Lung (tissue), 11 donors: ENCODE measurements at regions not wholly inside any gene's neighbourhood (a gene's known extent, or its start where the extent isn't known, plus 50 kb on each side); places are given as distances from the start of the nearest gene placed in this dataset.

Experiments used
- ATAC-seq: fragments of 200-7000 bp; cut with Tn5 transposase; one replicate; pipeline ENCODE4 v1.9.1; 2020; ENCODE audit warnings: moderate number of reproducible peaks; ENCODE audit not compliant: insufficient read depth, low FRiP score
- DNase-seq, 3 donors: peaks; one replicate each; pipeline ENCODE4 v3.0.0-alpha.2; 2013 to 2017
- H3K27ac ChIP-seq, 2 donors: one replicate each; pipeline ENCODE4 v1.5.1; 2013; ENCODE audit warnings: mild to moderate bottlenecking in 2 of 2, moderate library complexity in 2 of 2, control low read depth in 1 of 2, inconsistent platforms in 1 of 2, low read depth in 1 of 2, low read length in 1 of 2
- H3K27me3 ChIP-seq, 3 donors: one replicate each; pipeline ENCODE4 v1.5.1; 2013; ENCODE audit warnings: low read length in 2 of 3; ENCODE audit not compliant: control insufficient read depth in 3 of 3, insufficient read depth in 3 of 3
- H3K36me3 ChIP-seq, 4 donors: one replicate each; pipeline ENCODE4 v1.5.1; 2013; ENCODE audit warnings: low read length in 4 of 4, mild to moderate bottlenecking in 1 of 4, moderate library complexity in 1 of 4; ENCODE audit not compliant: control insufficient read depth in 4 of 4, insufficient read depth in 4 of 4
- H3K4me1 ChIP-seq, 5 donors: one replicate each; pipeline ENCODE4 v1.5.1; 2013; ENCODE audit warnings: low read length in 5 of 5, mild to moderate bottlenecking in 2 of 5, moderate library complexity in 1 of 5; ENCODE audit not compliant: control insufficient read depth in 5 of 5, insufficient read depth in 5 of 5
- H3K4me3 ChIP-seq: one replicate; pipeline ENCODE4 v1.5.1; 2013; ENCODE audit warnings: mild to moderate bottlenecking, control low read depth, moderate library complexity
- H3K9ac ChIP-seq, 2 donors: one replicate each; pipeline ENCODE4 v1.5.1; 2013; ENCODE audit warnings: low read length in 2 of 2, control low read depth in 1 of 2; ENCODE audit not compliant: insufficient read depth in 1 of 2
- H3K9me3 ChIP-seq, 4 donors: one replicate each; pipeline ENCODE4 v1.5.1; 2013; ENCODE audit warnings: low read length in 3 of 4, mild to moderate bottlenecking in 1 of 4, moderate library complexity in 1 of 4; ENCODE audit not compliant: control insufficient read depth in 4 of 4, insufficient read depth in 3 of 4
- CTCF ChIP-seq: IDR thresholded peaks from 2 replicates; pipeline ENCODE4 v1.5.1; 2012; ENCODE audit warnings: mild to moderate bottlenecking; ENCODE audit errors: control extremely low read depth, extremely low read depth
- WGBS, 2 donors: extraction: QIAGEN DNeasy Blood & Tissue Kit; methylation state at CpG; one replicate each; pipeline ENCODE4 v1.1.7; 2013; 5-methylcytosine and 5-hydroxymethylcytosine counted together
- donor health status: control.
- donor health status: control.
- donor health status: Bipolar disorder and iron deficiency.
- donor health status: healthy.
- donor health status: DM: yes; HTN: yes; CAD: no.

- DNase-seq = no peak
- WGBS, 2 donors = 88 to 91% methylated on average over 29 of the region's 29 CpGs
- TF ChIP-seq CTCF = no peak
Measured at GRCh38 chr5:2175842-2176404, 293.2 kb upstream of the IRX4 start.

GRCh38 chr5:2175041-2175440 is 292.3 kb upstream of the IRX4 start:
- Histone ChIP-seq H3K4me3 (no peak overlapping the region), H3K9me3 (no peaks in the 10 kb centered on the region), H3K27me3 (peaks cover 0 to 9% (median 8%) of the 10 kb centered on the region in 3 donors), H3K9ac (no peak overlapping the region), H3K27ac (no peak overlapping the region), H3K4me1 (peaks cover 0 to 19% (median 3%) of the 10 kb centered on the region in 5 donors), H3K36me3 (no peaks in the 10 kb centered on the region)
- DNase-seq (no peak), ATAC-seq (no peak)
- TF ChIP-seq CTCF = no peak
- 86 to 88% methylated on average over 14 of the region's 14 CpGs for WGBS, 2 donors

More at GRCh38 chr5:2175842-2176404, 293.2 kb upstream of the IRX4 start:
- H3K27ac ChIP-seq = no peak overlapping the region
- ATAC-seq = no peak
- H3K4me1 ChIP-seq = peaks cover 0 to 15% (median 0%) of the 10 kb centered on the region in 5 donors
- H3K4me3 ChIP-seq = no peak overlapping the region
- no peak overlapping the region for H3K9ac ChIP-seq
- no peaks in the 10 kb centered on the region for H3K9me3 ChIP-seq
- no peaks in the 10 kb centered on the region for H3K36me3 ChIP-seq
- peaks cover 0 to 7% (median 5%) of the 10 kb centered on the region in 3 donors for H3K27me3 ChIP-seq

DNA sequence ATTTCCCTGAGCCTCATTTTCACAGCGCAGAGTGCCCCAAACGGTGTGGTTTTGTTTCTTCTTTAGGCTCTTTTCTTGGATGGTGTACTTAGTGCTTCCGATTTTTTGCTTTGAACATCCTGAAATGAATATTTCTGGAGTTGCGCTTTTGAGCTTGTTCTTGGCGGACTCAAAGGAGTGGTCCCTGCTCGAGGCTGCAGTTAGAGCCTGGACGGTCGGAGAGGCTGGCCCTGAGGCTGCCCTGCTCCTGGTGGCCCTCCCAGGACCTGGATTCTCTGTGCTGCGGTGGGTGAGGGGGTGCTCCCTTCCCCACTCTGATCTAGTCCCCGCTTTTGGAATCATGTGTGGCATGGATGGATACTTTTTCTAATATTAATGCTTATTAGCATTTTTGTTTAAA is 291.8 kb upstream of the IRX4 start:
- Histone ChIP-seq H3K27me3 (peaks cover under 1 to 11% (median 9%) of the 10 kb centered on the region in 3 donors), H3K9ac (no peak overlapping the region), H3K36me3 (no peaks in the 10 kb centered on the region), H3K4me3 (no peak overlapping the region), H3K4me1 (peaks cover 0 to 19% (median 3%) of the 10 kb centered on the region in 5 donors), H3K9me3 (no peaks in the 10 kb centered on the region), H3K27ac (no peak overlapping the region)
- no peak for DNase-seq
- no peak for TF ChIP-seq CTCF
- ATAC-seq = no peak
- WGBS, 2 donors = 80 to 81% methylated on average over 10 of the region's 10 CpGs
